MM.1S (cell line): ENCODE measurements at regions not wholly inside any gene's neighbourhood (a gene's known extent, or its start where the extent isn't known, plus 50 kb on each side); places are given as distances from the start of the nearest gene placed in this dataset.

ENCODE experiments used
- CTCF ChIP-seq: fragments of 300-600 bp; sonication (generic); IDR thresholded peaks from 2 replicates; pipeline ENCODE4 v1.5.1; 2016; ENCODE audit warnings: antibody characterized with exemption, low read length, mixed read lengths
- EZH2 ChIP-seq: fragments of 300-600 bp; sonication (generic); optimal IDR thresholded peaks from 2 replicates; pipeline ENCODE3; 2017; ENCODE audit warnings: low read depth, mild to moderate bottlenecking, antibody characterized with exemption, low read length, mixed read lengths

GRCh38 chr1:173267453-173267945, 60.4 kb upstream of the TNFSF4 start:
- TF ChIP-seq CTCF (no peak), EZH2 (no peak)
